GM23338 (cell line): ENCODE measurements at regions not wholly inside any gene's neighbourhood (a gene's known extent, or its start where the extent isn't known, plus 50 kb on each side); places are given as distances from the start of the nearest gene placed in this dataset.

Source experiments
- CREB1 ChIP-seq: fragments of 250-450 bp; sonication (Bioruptor Pico); IDR thresholded peaks from 2 replicates; pipeline ENCODE4 v1.5.0; 2020; ENCODE audit warnings: low read depth, mild to moderate bottlenecking, moderate library complexity
- ETS1 ChIP-seq: IDR thresholded peaks from 2 replicates; pipeline ENCODE4 v1.6.1; 2016; ENCODE audit warnings: antibody characterized with exemption
- EZH2 ChIP-seq: fragments of 200-600 bp; sonication (generic); IDR thresholded peaks from one replicate; pipeline ENCODE4 v1.8.0; 2017; ENCODE audit warnings: antibody characterized with exemption, mild to moderate bottlenecking, low read depth; ENCODE audit not compliant: unreplicated experiment
- POLR2AphosphoS5 ChIP-seq: IDR thresholded peaks from 2 replicates; pipeline ENCODE4 v1.6.1; 2016; ENCODE audit warnings: antibody characterized with exemption, low read depth
- REST ChIP-seq: IDR thresholded peaks from one replicate; pipeline ENCODE4 v1.6.1; 2018; ENCODE audit warnings: antibody characterized with exemption; ENCODE audit not compliant: unreplicated experiment
- STAT1 ChIP-seq: IDR thresholded peaks from one replicate; pipeline ENCODE4 v1.6.1; 2016; ENCODE audit warnings: antibody characterized with exemption; ENCODE audit not compliant: unreplicated experiment
- ZNF114 ChIP-seq: fragments of 250-450 bp; sonication (Bioruptor Pico); IDR thresholded peaks from 2 replicates; pipeline ENCODE4 v1.5.0; 2020; ENCODE audit warnings: mild to moderate bottlenecking, moderate library complexity
- ZNF331 ChIP-seq: fragments of 250-450 bp; sonication (Bioruptor Pico); IDR thresholded peaks from 2 replicates; pipeline ENCODE4 v1.5.0; 2020; ENCODE audit warnings: low read depth, mild to moderate bottlenecking, moderate library complexity
- TF ChIP-seq, protein P1 (sequence below), 2 experiments: fragments of 200-600 bp in 1 of 2; sonication (generic) in 1 of 2; conservative IDR thresholded peaks; 2 replicates each; pipeline versions ENCODE4 v1.5.1 to v1.6.1; 2016 to 2017; ENCODE audit warnings: antibody characterized with exemption in 2 of 2, low read depth in 2 of 2, mild to moderate bottlenecking in 2 of 2, moderate library complexity in 1 of 2

- TF ChIP-seq POLR2AphosphoS5 (no peak), EZH2 (no peak), ZNF114 (CRISPR knock-in tag) (no peak), REST (no peak), ZNF331 (CRISPR knock-in tag) (no peak), CREB1 (CRISPR knock-in tag) (no peak), STAT1 (no peak), ETS1 (no peak)
- TF ChIP-seq, protein P1, sequence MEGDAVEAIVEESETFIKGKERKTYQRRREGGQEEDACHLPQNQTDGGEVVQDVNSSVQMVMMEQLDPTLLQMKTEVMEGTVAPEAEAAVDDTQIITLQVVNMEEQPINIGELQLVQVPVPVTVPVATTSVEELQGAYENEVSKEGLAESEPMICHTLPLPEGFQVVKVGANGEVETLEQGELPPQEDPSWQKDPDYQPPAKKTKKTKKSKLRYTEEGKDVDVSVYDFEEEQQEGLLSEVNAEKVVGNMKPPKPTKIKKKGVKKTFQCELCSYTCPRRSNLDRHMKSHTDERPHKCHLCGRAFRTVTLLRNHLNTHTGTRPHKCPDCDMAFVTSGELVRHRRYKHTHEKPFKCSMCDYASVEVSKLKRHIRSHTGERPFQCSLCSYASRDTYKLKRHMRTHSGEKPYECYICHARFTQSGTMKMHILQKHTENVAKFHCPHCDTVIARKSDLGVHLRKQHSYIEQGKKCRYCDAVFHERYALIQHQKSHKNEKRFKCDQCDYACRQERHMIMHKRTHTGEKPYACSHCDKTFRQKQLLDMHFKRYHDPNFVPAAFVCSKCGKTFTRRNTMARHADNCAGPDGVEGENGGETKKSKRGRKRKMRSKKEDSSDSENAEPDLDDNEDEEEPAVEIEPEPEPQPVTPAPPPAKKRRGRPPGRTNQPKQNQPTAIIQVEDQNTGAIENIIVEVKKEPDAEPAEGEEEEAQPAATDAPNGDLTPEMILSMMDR (conservative IDR thresholded peaks at IDR 0.05; ENCODE audit: low read depth in 2 of 2) = no peak
These were observed 529.2 kb upstream of the ID2 start for GRCh38 chr2:8152392-8153257.
